ENCODE measurements at regions not wholly inside any gene's neighbourhood (a gene's known extent, or its start where the extent isn't known, plus 50 kb on each side); places are given as distances from the start of the nearest gene placed in this dataset.

DNA sequence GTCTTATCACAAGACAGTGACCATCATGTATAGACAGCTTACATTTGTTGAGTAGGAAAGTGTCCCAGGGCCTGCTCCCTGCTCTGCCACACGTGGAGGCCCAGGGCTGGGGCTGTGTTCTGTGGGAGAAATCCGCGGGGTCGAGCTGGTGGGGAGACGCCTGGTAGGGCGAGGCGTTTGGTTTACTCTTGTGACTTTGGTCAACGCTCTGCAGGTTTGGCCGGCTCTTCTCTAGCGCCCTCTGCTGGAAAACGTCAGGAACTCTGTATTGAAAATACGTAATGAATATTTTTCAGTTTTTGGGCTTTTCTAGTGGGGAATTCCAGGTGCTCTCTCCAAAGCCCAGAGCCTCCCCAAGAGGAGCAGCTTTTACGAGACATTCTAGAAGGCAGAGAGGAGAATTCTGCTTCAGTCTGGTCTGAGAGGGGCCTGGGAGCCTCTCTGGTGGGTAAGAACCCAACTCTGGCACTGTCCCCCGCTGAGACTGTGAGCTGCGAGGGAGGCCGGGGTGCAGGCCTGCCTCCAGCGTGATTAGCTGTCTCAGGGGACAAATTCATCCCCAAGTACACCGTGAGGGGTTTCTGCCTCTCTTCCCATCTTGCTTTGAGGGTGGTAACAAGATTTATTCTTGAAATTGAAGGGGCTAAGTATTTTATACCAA lies 112.6 kb upstream of the RALGAPA2 start:
- Histone ChIP-seq H3K9ac (no peak overlapping the region), H3K4me1 (peaks cover 22% of the 10 kb centered on the region), H4K20me1 (no peaks in the 10 kb centered on the region), H3K4me2 (peak overlapping the region; percentile 39), H3K4me3 (no peak overlapping the region), H3K9me3 (peaks cover 7% of the 10 kb centered on the region), H3K27me3 (no peaks in the 10 kb centered on the region), H3K27ac (no peak overlapping the region), H3K36me3 (no peaks in the 10 kb centered on the region)
- TF ChIP-seq Cebpa-rat (IDR thresholded peaks at IDR 0.05), result no peak

DNA sequence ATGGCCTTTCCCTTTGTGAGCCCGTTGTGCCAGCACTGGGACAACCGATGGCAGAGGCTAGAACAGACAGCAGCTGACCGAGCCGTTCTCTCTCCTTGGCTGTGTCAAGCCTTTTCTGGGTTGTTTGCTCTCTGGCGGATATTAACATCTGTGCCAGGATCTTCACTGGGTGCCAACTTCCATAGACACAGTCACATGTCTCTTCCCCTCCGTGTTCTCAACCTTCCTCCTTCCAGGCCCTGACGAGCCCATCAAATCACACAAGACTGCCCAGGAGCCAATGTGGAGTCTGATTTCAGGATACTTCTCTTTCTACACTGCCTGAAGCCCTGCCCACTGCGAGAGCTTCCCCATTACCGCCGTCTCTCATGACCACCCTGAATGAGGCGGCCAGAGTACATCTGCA lies 111.0 kb upstream of the RALGAPA2 start:
- Histone ChIP-seq H3K9ac (no peak overlapping the region), H3K27ac (no peak overlapping the region), H3K4me3 (no peak overlapping the region), H3K4me2 (no peak overlapping the region), H3K9me3 (no peaks in the 10 kb centered on the region), H3K27me3 (no peaks in the 10 kb centered on the region), H3K4me1 (peaks cover 22% of the 10 kb centered on the region), H4K20me1 (no peaks in the 10 kb centered on the region), H3K36me3 (no peaks in the 10 kb centered on the region)
- TF ChIP-seq Cebpa-rat (IDR thresholded peaks at IDR 0.05), result no peak

DNA sequence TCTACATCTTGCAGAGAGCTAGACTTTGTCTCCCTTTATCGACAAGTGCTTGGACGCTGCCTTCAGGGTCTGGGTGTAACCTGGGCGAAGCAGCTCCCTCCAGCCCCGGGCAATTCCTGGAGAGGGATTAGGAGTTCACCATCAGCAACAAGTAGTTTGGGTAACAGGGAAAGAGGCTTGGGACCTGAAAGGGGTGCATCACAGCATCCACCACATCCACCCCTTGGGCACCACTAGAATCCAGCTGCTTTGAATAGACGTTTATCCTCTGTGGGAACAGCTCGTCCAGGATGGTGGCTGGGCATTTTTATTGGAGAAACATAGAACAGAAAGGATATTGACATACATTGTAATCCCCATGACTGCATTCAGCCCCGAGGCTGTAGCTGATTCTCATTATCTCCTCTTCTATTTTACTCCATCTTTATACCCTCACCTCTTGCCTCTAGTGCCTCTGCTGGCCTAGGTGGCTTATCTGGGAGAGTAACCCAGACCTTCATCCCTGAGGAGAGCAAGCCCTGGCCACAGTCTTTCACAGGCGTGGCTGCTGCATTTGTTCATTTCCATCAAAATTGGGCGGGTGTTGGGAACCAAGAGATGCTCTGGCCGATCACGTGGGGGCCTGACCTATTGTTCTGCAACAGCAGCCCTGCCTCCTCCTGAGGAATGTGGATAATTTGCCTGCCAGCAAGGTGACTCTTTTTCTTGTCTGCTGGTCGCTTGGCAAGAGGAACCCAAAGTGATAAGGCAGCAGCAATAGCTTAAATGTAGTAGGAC lies 109.2 kb upstream of the RALGAPA2 start:
- Histone ChIP-seq H3K9me3 (no peaks in the 10 kb centered on the region), H4K20me1 (no peaks in the 10 kb centered on the region), H3K27ac (no peak overlapping the region), H3K27me3 (no peaks in the 10 kb centered on the region), H3K4me2 (0 out of 2 replicates have a peak overlapping the region, but pooled peaks have one; percentile 14), H3K4me3 (no peak overlapping the region), H3K9ac (no peak overlapping the region), H3K36me3 (no peaks in the 10 kb centered on the region), H3K4me1 (peaks cover 22% of the 10 kb centered on the region)
- no peak for TF ChIP-seq Cebpa-rat (IDR thresholded peaks at IDR 0.05)

DNA sequence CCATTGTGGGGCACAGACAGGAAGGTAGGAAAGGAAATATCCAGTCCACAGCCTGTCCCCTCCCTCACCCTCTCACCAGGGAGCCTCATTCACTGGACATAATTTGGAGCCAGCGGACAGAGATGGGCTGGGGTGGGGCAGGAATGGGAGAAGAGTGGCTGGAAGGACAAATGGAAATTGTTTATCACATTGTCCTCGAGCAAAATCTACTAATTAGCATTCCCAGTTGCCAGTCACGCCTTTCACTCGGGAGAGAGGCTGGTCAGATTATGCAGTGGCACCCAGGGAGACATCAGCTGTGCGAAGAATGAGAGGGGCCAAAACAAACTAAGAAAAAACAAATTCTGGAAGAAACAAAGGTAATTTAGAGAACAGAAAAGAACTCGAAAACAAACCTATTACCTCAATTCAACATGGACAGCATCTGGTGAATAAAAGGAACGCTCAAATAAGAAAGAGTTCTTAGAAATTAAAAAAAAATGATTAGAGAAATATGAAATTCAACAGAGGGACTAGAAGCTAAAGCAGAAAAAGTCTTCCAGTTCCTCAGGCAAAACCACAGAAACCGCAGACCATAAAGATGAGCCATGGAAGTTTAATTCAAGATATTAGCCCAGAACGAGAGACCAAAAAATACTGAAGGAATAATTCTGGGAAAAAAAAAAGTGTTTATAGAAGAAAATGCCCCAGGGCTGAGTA lies 108.5 kb upstream of the RALGAPA2 start:
- no peak overlapping the region for H3K27ac ChIP-seq
- H3K36me3 ChIP-seq, result no peaks in the 10 kb centered on the region

DNA sequence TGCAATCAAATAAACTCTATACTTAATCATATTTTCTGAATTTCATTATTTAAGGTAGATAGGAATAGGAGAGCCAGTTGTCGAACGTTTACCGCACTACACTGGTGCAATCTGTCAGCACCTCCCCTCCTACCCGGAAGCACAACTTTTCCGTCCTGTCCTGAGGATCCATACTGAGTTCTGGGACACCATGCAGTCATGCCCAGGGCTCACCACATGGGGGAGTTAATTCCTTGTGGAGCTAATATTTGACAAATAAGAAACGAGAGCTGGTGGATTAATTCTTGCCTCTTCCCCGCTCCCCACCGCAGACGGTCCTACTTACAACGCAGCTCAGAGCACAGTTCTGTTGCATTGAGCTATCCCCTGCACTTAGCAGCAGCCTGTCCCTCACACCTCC lies 107.7 kb upstream of the RALGAPA2 start:
- H3K4me1 ChIP-seq, result peaks cover 21% of the 10 kb centered on the region
- H3K36me3 ChIP-seq, result no peaks in the 10 kb centered on the region
- H3K9me3 ChIP-seq, result no peaks in the 10 kb centered on the region
- no peaks in the 10 kb centered on the region for H3K27me3 ChIP-seq
- H4K20me1 ChIP-seq, result no peaks in the 10 kb centered on the region
- 0 out of 2 replicates have a peak overlapping the region, but pooled peaks have one; percentile 14 for H3K4me2 ChIP-seq
- TF ChIP-seq Cebpa-rat (IDR thresholded peaks at IDR 0.05), result no peak
- no peak overlapping the region for H3K9ac ChIP-seq
- no peak overlapping the region for H3K4me3 ChIP-seq
- no peak overlapping the region for H3K27ac ChIP-seq

More for the DNA sequence above, 108.5 kb upstream of the RALGAPA2 start:
- H3K4me3 ChIP-seq, result no peak overlapping the region
- H3K4me1 ChIP-seq, result peaks cover 22% of the 10 kb centered on the region
- no peaks in the 10 kb centered on the region for H3K27me3 ChIP-seq
- H3K9ac ChIP-seq, result no peak overlapping the region
- H3K9me3 ChIP-seq, result no peaks in the 10 kb centered on the region
- peak overlapping the region; percentile 14; the same call in 1 of the 2 replicates for H3K4me2 ChIP-seq
- TF ChIP-seq Cebpa-rat (IDR thresholded peaks at IDR 0.05), result no peak
- no peaks in the 10 kb centered on the region for H4K20me1 ChIP-seq

DNA sequence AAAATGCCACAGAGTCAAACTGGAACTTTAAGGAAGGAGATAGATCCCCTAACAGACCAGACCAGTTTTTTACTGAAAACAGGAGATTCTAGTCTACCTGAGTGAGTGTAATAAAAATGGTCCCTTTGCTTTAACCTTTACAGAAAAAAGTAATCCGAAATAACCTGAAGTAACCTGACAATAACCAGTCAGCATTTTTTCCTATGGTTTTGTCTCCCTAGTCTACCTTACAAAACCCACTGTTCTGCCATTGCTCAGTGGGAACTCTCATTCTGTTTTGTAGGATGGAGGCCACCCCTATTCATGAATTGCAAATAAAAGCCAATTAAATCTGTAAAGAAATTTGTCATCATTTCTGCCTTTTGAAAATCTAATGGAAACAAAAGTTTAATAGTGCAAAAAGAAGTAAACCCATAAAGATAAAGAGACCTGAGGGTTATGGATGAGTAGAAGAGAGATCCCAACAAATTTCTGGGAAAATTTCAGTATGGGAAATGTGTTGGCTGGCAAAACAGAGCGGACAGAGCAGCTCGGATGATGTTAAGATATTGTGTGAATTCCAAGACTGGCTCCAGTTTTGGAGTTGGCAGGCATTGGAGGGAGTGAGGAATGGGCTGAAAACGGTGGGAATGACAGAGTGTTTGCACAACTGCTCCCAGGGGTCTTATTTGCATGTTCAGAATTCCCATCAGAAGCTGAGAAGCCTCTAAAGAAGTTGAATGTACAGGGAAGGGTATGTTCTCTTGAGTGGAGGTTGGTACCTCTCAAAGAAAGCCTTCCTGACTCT lies 104.7 kb upstream of the RALGAPA2 start:
- Histone ChIP-seq H3K27me3 (no peaks in the 10 kb centered on the region), H3K27ac (no peak overlapping the region), H3K4me3 (no peak overlapping the region), H3K4me2 (no peak overlapping the region), H3K36me3 (no peaks in the 10 kb centered on the region), H3K9ac (no peak overlapping the region), H3K4me1 (peaks cover 14% of the 10 kb centered on the region; the same call in 1 of the 2 replicates), H4K20me1 (no peaks in the 10 kb centered on the region), H3K9me3 (no peaks in the 10 kb centered on the region)
- no peak for TF ChIP-seq Cebpa-rat (IDR thresholded peaks at IDR 0.05)

DNA sequence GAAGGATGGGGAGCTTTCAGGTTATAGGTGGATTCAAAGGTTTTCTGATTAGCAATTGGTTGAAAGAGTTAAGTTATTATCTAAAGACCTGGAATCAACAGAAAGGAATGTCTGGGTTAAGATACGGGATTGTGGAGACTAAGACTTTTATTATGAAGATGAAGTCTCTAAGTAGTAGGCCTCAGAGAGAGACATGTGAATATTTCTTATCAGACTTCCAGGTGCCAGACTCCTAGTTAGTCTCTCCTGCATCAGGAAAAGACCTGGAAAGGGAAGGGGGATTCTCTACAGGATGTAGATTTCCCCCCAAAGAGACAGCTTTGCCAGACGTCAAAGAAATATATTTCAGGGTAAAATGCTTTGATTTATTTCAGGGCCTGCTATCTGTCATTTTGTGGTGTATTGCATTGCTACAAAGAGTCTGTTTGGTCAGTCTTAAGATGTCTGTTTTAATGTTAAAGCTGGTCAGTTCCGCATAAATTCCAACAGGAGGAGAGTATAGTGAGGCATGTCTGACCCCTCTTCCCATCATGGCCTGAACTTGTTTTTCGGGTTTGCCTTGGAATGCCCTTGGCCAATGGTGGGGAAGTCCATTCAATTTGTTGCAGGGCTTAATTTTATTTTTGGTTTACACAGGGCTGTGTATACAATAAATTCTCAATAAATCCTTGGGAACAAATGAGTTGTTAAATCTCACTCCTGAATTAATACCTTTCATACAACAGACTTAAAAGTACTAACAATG lies 103.4 kb upstream of the RALGAPA2 start:
- H3K4me3 ChIP-seq, result no peak overlapping the region
- no peak overlapping the region for H3K27ac ChIP-seq
- no peaks in the 10 kb centered on the region for H3K27me3 ChIP-seq
- peaks cover 7% of the 10 kb centered on the region; the same call in 1 of the 2 replicates for H3K4me1 ChIP-seq
- TF ChIP-seq Cebpa-rat (IDR thresholded peaks at IDR 0.05), result no peak
- H3K4me2 ChIP-seq, result no peak overlapping the region
- no peaks in the 10 kb centered on the region for H3K36me3 ChIP-seq
- H3K9ac ChIP-seq, result no peak overlapping the region
- H3K9me3 ChIP-seq, result no peaks in the 10 kb centered on the region
- H4K20me1 ChIP-seq, result no peaks in the 10 kb centered on the region

DNA sequence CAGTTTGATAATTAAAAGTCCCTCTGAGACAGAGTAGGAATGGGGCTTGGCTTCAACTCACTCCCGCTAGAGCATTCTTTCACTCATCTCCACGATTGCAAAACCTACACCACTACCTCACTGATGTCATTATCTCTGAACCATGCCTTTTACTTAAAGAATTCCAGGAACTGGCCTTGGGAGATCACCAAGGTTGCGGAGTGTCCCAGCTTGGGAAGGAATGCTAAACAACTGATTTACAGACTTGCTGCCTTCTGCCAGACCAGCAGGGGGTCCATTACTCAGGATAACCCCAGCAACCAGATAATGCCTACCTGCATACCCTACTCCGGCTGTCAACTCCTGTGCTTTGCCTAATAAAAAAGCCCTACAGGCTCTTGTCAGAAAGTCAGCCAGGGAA lies 102.2 kb upstream of the RALGAPA2 start:
- Histone ChIP-seq H3K9ac (no peak overlapping the region), H3K9me3 (no peaks in the 10 kb centered on the region), H3K27ac (no peak overlapping the region), H3K27me3 (no peaks in the 10 kb centered on the region), H3K4me2 (no peak overlapping the region), H4K20me1 (no peaks in the 10 kb centered on the region), H3K4me3 (no peak overlapping the region), H3K4me1 (no peaks in the 10 kb centered on the region), H3K36me3 (no peaks in the 10 kb centered on the region)
- no peak for TF ChIP-seq Cebpa-rat (IDR thresholded peaks at IDR 0.05)

DNA sequence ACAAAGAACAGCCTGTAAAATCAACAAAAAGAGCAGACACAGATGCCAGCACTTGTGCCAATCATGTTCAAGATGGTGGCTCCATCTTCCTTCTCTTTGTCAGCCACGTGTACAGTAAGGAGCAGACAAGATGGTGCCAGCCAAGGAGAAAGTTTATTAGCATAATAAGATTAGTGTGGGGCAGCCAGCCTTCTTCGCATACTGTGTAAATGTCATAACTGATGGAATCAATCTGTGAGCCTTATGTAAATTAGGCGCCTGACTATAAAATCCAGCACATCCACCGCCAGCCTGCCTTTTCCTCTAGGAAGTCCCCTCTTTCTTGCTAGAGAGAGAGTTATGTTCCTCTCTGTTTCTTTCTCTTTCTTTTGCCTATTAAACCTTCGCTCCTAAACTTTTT lies 99.7 kb upstream of the RALGAPA2 start:
- H3K9ac ChIP-seq, result no peak overlapping the region
- no peaks in the 10 kb centered on the region for H3K9me3 ChIP-seq
- H3K27ac ChIP-seq, result no peak overlapping the region
- no peaks in the 10 kb centered on the region for H3K4me1 ChIP-seq
- no peak overlapping the region for H3K4me3 ChIP-seq
- TF ChIP-seq Cebpa-rat (IDR thresholded peaks at IDR 0.05), result no peak
- no peak overlapping the region for H3K4me2 ChIP-seq
- no peaks in the 10 kb centered on the region for H3K27me3 ChIP-seq
- H3K36me3 ChIP-seq, result no peaks in the 10 kb centered on the region
- no peaks in the 10 kb centered on the region for H4K20me1 ChIP-seq
